ENCODE measurements at regions not wholly inside any gene's neighbourhood (a gene's known extent, or its start where the extent isn't known, plus 50 kb on each side); places are given as distances from the start of the nearest gene placed in this dataset.

DNA sequence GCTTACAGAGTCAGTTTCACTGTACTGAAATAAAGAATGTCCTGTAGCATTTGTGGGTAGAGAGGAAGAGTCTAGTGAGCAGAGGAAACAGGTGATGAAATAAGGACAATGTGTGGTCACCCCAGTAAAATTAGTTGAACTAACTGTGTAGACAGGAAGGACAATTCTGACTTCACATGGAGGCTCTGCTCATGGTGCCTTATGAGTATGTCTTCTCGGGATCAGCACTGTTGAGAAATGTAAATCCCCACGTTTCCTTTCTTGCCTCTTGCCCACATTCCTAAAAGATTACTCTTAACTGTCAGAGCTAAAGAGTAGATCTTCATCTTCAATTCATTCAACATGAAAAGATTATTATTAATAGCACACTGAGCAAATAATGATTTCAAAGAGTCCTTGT lies 113.2 kb upstream of the FLRT2 start:
- TF ChIP-seq, protein P1, sequence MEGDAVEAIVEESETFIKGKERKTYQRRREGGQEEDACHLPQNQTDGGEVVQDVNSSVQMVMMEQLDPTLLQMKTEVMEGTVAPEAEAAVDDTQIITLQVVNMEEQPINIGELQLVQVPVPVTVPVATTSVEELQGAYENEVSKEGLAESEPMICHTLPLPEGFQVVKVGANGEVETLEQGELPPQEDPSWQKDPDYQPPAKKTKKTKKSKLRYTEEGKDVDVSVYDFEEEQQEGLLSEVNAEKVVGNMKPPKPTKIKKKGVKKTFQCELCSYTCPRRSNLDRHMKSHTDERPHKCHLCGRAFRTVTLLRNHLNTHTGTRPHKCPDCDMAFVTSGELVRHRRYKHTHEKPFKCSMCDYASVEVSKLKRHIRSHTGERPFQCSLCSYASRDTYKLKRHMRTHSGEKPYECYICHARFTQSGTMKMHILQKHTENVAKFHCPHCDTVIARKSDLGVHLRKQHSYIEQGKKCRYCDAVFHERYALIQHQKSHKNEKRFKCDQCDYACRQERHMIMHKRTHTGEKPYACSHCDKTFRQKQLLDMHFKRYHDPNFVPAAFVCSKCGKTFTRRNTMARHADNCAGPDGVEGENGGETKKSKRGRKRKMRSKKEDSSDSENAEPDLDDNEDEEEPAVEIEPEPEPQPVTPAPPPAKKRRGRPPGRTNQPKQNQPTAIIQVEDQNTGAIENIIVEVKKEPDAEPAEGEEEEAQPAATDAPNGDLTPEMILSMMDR (IDR thresholded peaks at IDR 0.05), result no peak
- no peak overlapping the region for H3K9ac ChIP-seq

DNA sequence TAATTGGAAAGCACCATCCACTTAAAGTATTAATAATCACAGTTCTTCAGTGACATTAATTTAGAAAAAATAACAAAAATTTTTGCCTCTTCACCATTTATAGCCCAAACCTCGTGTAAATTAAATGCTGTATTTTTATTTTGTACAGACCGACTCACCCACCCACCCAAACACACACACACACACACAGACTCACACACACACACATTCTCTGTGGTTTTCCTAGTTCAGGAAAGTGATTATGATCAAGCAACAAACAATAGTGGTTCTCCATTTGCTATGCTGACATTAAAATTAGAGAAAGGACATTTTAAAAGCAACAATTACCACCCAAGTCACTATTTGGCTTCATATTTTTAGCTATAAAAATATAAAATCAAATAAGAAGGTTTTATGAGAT lies 112.5 kb upstream of the FLRT2 start:
- Histone ChIP-seq H3K27me3 (ENCODE audit: control insufficient read depth, insufficient read depth, low read length) (no peaks in the 10 kb centered on the region), H3K36me3 (ENCODE audit: control insufficient read depth, insufficient read depth, low read length) (no peaks in the 10 kb centered on the region)
- TF ChIP-seq, protein P1 (IDR thresholded peaks at IDR 0.05), result no peak

More for the DNA sequence above, 113.2 kb upstream of the FLRT2 start:
- no peaks in the 10 kb centered on the region for H3K79me2 ChIP-seq
- no peaks in the 10 kb centered on the region for H3K9me3 ChIP-seq (ENCODE audit: control insufficient read depth, low read length)
- H2AFZ ChIP-seq, result no peak overlapping the region
- H3K4me1 ChIP-seq, result no peaks in the 10 kb centered on the region
- H3K36me3 ChIP-seq (ENCODE audit: control insufficient read depth, insufficient read depth, low read length), result no peaks in the 10 kb centered on the region
- no peak overlapping the region for H3K4me3 ChIP-seq (ENCODE audit: low read depth, low read length)
- H3K27ac ChIP-seq, result no peak overlapping the region
- H3K4me2 ChIP-seq (ENCODE audit: low read length), result no peak overlapping the region
- H3K27me3 ChIP-seq (ENCODE audit: control insufficient read depth, insufficient read depth, low read length), result no peaks in the 10 kb centered on the region

DNA sequence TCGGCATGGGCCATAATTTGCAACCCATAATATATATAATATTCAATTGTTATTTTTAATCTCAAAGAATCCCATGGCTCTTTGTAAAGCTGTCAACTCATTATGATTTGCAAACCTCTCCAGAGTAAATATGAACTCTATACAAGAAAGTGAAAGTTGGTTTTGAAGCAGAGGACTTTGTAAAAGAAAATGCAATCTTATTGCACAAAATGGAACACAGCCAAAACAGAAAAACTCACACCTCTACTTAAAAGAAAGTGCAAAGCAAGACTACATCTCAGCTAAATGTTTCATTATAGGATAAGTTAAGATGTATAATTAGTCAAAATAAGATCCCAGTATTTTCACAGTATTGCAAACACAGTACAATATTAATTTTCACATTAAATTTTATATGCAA lies 111.2 kb upstream of the FLRT2 start:
- TF ChIP-seq, protein P1 (IDR thresholded peaks at IDR 0.05), result no peak
- no peaks in the 10 kb centered on the region for H3K4me1 ChIP-seq
- H3K9ac ChIP-seq, result no peak overlapping the region
- no peak overlapping the region for H3K4me2 ChIP-seq (ENCODE audit: low read length)
- H3K27ac ChIP-seq, result no peak overlapping the region
- no peaks in the 10 kb centered on the region for H3K27me3 ChIP-seq (ENCODE audit: control insufficient read depth, insufficient read depth, low read length)
- H3K36me3 ChIP-seq (ENCODE audit: control insufficient read depth, insufficient read depth, low read length), result no peaks in the 10 kb centered on the region
- H3K4me3 ChIP-seq (ENCODE audit: low read depth, low read length), result no peak overlapping the region
- no peaks in the 10 kb centered on the region for H3K9me3 ChIP-seq (ENCODE audit: control insufficient read depth, low read length)
- H3K79me2 ChIP-seq, result no peaks in the 10 kb centered on the region
- H2AFZ ChIP-seq, result no peak overlapping the region

More for the DNA sequence above, 112.5 kb upstream of the FLRT2 start:
- H3K9ac ChIP-seq, result no peak overlapping the region
- H3K9me3 ChIP-seq (ENCODE audit: control insufficient read depth, low read length), result no peaks in the 10 kb centered on the region
- H3K4me3 ChIP-seq (ENCODE audit: low read depth, low read length), result no peak overlapping the region
- no peaks in the 10 kb centered on the region for H3K79me2 ChIP-seq
- H3K4me1 ChIP-seq, result no peaks in the 10 kb centered on the region
- no peak overlapping the region for H2AFZ ChIP-seq
- no peak overlapping the region for H3K4me2 ChIP-seq (ENCODE audit: low read length)
- H3K27ac ChIP-seq, result no peak overlapping the region

DNA sequence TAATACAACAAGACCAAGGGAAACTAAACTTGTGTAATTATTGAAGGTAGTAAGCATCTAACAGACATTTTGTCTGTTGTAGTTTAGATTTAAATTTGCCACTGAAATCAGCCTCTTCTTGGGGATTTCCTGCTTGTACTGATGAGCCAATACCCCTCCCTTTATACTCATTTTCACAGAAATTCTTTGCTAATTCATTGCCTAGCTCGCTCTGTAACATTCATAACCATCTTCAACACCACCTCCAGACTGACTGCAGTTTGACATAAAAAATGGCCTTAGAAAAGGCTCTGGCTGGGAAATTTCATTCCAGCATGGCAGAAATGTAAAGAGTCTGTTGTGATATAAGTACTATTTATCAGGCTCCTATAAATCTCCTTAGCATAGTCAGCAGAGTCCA lies 109.7 kb upstream of the FLRT2 start:
- TF ChIP-seq, protein P1 (IDR thresholded peaks at IDR 0.05), result no peak
- no peak overlapping the region for H3K9ac ChIP-seq
- H3K9me3 ChIP-seq (ENCODE audit: control insufficient read depth, low read length), result no peaks in the 10 kb centered on the region
- no peak overlapping the region for H3K4me2 ChIP-seq (ENCODE audit: low read length)
- H3K27ac ChIP-seq, result no peak overlapping the region
- no peaks in the 10 kb centered on the region for H3K27me3 ChIP-seq (ENCODE audit: control insufficient read depth, insufficient read depth, low read length)
- H3K36me3 ChIP-seq (ENCODE audit: control insufficient read depth, insufficient read depth, low read length), result no peaks in the 10 kb centered on the region
- H3K4me1 ChIP-seq, result no peaks in the 10 kb centered on the region
- no peak overlapping the region for H2AFZ ChIP-seq
- H3K4me3 ChIP-seq (ENCODE audit: low read depth, low read length), result no peak overlapping the region
- H3K79me2 ChIP-seq, result no peaks in the 10 kb centered on the region

DNA sequence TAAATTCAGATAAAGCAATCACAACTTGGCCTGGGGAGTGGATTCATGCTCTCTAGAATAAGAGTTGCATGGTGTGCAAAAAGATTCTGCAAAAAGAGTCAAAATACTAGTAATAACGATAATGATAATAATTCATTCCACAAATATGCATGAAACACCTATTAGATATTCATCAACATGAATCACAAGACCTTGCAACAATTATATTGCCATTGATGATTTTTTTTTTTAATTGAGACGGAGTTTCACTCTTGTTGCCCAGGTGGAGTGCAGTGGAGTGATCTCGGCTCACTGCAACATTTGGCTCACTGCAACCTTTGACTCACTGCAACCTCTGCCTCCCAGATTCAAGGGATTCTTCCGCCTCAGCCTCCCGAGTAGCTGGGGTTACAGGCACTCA lies 109.2 kb upstream of the FLRT2 start:
- Histone ChIP-seq H3K27me3 (ENCODE audit: control insufficient read depth, insufficient read depth, low read length) (no peaks in the 10 kb centered on the region), H3K9me3 (ENCODE audit: control insufficient read depth, low read length) (no peaks in the 10 kb centered on the region), H3K27ac (no peak overlapping the region), H3K79me2 (no peaks in the 10 kb centered on the region), H3K36me3 (ENCODE audit: control insufficient read depth, insufficient read depth, low read length) (no peaks in the 10 kb centered on the region), H3K4me2 (ENCODE audit: low read length) (no peak overlapping the region), H3K4me3 (ENCODE audit: low read depth, low read length) (no peak overlapping the region), H3K4me1 (no peaks in the 10 kb centered on the region), H3K9ac (no peak overlapping the region), H2AFZ (no peak overlapping the region)
- TF ChIP-seq, protein P1 (IDR thresholded peaks at IDR 0.05), result no peak
